ENCODE measurements at regions not wholly inside any gene's neighbourhood (a gene's known extent, or its start where the extent isn't known, plus 50 kb on each side); places are given as distances from the start of the nearest gene placed in this dataset.

DNA sequence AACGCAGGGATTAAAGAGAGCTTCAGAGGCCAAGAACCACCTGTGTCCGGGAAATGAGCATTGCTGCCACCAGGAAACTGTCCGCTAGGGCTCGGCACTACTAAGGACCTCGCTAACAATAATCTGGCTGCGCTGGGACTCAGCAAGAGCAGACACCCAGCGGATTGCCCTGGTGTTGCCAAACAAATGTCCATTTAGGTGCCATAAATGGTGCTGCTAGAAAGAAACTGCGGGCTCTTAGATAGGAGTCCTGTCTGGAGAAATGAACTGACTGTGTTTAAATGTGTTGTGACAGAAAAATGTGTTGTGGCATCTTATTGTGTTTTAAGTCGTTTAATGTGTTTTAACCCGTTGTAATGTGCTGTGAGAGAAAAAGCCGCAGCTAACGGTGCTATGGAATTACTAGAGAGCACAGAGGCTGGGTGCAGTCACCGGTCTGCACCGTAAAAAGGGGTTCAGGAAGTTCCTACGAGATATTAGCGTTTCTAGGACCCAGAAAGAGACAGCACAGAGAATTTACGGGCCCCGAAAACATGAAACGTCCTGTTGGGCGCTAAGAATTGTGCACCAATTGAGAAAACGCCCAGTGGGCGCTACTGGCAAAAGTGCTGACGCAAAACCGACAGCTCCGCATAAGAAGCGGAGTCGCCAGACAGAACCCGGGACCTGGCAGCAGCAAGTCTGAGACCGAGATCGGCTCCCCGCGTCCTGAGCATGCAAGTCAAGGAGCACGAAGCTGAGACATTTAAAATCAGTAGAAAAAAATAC, 90.6 kb downstream of the ANXA2R start:
- no peak for TF ChIP-seq EZH2 (IDR thresholded peaks at IDR 0.05; ENCODE audit: borderline replicate concordance)
- TF ChIP-seq, protein P1, sequence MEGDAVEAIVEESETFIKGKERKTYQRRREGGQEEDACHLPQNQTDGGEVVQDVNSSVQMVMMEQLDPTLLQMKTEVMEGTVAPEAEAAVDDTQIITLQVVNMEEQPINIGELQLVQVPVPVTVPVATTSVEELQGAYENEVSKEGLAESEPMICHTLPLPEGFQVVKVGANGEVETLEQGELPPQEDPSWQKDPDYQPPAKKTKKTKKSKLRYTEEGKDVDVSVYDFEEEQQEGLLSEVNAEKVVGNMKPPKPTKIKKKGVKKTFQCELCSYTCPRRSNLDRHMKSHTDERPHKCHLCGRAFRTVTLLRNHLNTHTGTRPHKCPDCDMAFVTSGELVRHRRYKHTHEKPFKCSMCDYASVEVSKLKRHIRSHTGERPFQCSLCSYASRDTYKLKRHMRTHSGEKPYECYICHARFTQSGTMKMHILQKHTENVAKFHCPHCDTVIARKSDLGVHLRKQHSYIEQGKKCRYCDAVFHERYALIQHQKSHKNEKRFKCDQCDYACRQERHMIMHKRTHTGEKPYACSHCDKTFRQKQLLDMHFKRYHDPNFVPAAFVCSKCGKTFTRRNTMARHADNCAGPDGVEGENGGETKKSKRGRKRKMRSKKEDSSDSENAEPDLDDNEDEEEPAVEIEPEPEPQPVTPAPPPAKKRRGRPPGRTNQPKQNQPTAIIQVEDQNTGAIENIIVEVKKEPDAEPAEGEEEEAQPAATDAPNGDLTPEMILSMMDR (IDR thresholded peaks at IDR 0.05; ENCODE audit: poor library complexity), result no peak

Measured in hepatocyte (in vitro differentiated cells).